ENCODE measurements at regions not wholly inside any gene's neighbourhood (a gene's known extent, or its start where the extent isn't known, plus 50 kb on each side); places are given as distances from the start of the nearest gene placed in this dataset.
"Not testable (repeated sequence)": the region's sequence is repeated elsewhere in the genome, so short reads cannot be mapped to it uniquely, and the experiment has no call there.

- DNase-seq (ENCODE audit: low read depth in 2 of 2) = no peak
These were observed 306.9 kb upstream of the PTCHD4 start for GRCh38 chr6:48417927-48418326.

- DNase-seq (ENCODE audit: low read depth in 2 of 2) = no peak
These were observed 301.7 kb upstream of the PTCHD4 start for GRCh38 chr6:48412656-48413055.

- DNase-seq (ENCODE audit: low read depth in 2 of 2) = no peak
These were observed 293.9 kb upstream of the PTCHD4 start for GRCh38 chr6:48404927-48405326.

DNA sequence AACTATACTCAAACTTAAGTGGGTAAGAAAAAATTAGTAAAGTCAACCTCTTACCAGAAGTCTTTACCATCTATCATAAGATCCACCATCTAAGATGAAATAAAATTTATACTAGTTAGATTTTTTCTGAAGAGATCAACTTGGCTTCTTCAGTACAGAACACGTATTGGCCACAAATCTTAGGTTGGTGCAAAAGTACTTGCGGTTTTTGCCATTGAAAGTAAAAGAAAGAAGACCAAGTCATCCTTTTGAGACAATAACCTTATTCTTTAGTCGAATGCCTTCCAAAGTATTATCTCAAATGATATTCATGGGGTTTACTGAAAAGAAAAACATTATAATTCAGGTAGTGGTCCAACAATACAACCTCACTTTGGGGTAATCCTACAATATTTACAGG is 292.6 kb upstream of the PTCHD4 start:
- no peak for DNase-seq (ENCODE audit: low read depth in 2 of 2)

- DNase-seq (ENCODE audit: low read depth in 2 of 2) = no peak
These were observed 290.0 kb upstream of the PTCHD4 start for GRCh38 chr6:48401016-48401415.

GRCh38 chr6:48397887-48398286 is 286.9 kb upstream of the PTCHD4 start:
- no peak for DNase-seq (ENCODE audit: low read depth in 2 of 2)

GRCh38 chr6:48389146-48390043 is 278.4 kb upstream of the PTCHD4 start:
- no peak for DNase-seq (ENCODE audit: low read depth in 2 of 2)

GRCh38 chr6:48388044-48388443 is 277.0 kb upstream of the PTCHD4 start:
- DNase-seq (ENCODE audit: low read depth in 2 of 2) = no peak

- DNase-seq (ENCODE audit: low read depth in 2 of 2) = no peak
These were observed 267.9 kb upstream of the PTCHD4 start for GRCh38 chr6:48378884-48379407.

DNA sequence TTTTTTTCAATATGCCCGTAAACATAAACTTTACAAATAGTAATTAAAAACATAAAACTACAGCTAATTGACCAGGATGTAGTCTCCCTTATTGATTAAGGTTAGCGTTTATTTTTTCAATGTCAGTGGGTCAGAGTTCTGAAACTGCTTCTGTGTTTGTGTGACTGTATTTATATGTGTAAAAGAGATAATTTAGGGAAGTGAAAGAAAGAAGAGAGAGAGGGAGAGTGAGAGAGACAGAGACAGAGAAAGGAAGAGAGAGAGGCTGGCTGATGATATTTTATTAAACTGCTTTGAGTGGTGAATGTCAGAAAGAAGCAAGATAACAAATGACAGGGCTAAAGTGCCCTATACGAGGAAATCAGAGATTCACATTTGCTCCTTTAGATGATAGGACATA is 266.1 kb upstream of the PTCHD4 start:
- DNase-seq (ENCODE audit: low read depth in 2 of 2) = no peak

GRCh38 chr6:48371226-48371625 is 260.2 kb upstream of the PTCHD4 start:
- DNase-seq (ENCODE audit: low read depth in 2 of 2) = not testable (repeated sequence)

- DNase-seq (ENCODE audit: low read depth in 2 of 2) = no peak
These were observed 258.1 kb upstream of the PTCHD4 start for GRCh38 chr6:48369100-48369499.

DNA sequence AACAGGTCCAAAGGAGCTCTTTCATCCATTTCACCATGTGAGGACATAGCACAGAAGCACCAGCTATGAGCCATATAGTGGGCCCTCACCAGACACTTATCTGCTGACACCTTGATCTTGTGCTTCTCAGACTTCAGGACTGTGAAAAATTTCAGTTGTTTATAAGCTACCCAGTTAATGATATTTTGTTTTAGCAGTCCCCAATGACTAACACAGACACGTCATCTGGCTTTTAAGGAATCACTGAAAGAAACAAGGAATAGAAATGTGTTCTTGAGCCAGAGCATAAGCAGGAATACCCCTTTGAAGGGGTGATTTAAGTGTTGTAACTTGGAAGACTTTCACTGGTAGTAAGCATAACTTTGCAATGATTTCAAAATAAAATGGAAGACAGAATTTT is 214.7 kb upstream of the PTCHD4 start:
- no peak for DNase-seq (ENCODE audit: low read depth in 2 of 2)

GRCh38 chr6:48318670-48319069 is 207.7 kb upstream of the PTCHD4 start:
- peak in 1 of 2 donors; percentile 18 for DNase-seq (ENCODE audit: low read depth in 2 of 2)

- DNase-seq (ENCODE audit: low read depth in 2 of 2) = no peak
These were observed 204.9 kb upstream of the PTCHD4 start for GRCh38 chr6:48315915-48316314.

- DNase-seq (ENCODE audit: low read depth in 2 of 2) = no peak
These were observed 204.2 kb upstream of the PTCHD4 start for GRCh38 chr6:48315051-48315719.

DNA sequence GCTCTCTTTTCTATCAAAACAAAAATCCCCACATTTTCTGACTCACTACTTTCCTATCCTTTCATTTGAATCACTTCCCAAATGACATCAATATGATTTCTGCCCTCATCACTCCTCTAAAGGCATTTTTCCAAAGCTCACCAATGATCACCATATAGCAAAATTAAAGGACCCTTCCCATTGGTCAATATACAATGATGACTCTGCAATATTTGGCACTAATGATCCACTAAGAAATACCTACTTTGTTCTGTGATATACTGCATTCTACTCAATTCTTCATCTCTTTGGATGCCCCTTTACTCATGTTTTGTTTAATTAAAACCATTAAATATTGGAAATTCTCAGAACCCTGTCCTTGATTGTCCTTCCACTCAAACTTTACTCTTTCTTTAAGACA is 200.3 kb upstream of the PTCHD4 start:
- no peak for DNase-seq (ENCODE audit: low read depth in 2 of 2)

- no peak for DNase-seq (ENCODE audit: low read depth in 2 of 2)
These were observed 196.6 kb upstream of the PTCHD4 start for GRCh38 chr6:48307573-48307972.

- DNase-seq (ENCODE audit: low read depth in 2 of 2) = no peak
These were observed 179.6 kb upstream of the PTCHD4 start for GRCh38 chr6:48290595-48290994.

- DNase-seq (ENCODE audit: low read depth in 2 of 2) = no peak
These were observed 178.8 kb upstream of the PTCHD4 start for GRCh38 chr6:48289841-48290240.

GRCh38 chr6:48281217-48281616 is 170.2 kb upstream of the PTCHD4 start:
- no peak for DNase-seq (ENCODE audit: low read depth in 2 of 2)

DNA sequence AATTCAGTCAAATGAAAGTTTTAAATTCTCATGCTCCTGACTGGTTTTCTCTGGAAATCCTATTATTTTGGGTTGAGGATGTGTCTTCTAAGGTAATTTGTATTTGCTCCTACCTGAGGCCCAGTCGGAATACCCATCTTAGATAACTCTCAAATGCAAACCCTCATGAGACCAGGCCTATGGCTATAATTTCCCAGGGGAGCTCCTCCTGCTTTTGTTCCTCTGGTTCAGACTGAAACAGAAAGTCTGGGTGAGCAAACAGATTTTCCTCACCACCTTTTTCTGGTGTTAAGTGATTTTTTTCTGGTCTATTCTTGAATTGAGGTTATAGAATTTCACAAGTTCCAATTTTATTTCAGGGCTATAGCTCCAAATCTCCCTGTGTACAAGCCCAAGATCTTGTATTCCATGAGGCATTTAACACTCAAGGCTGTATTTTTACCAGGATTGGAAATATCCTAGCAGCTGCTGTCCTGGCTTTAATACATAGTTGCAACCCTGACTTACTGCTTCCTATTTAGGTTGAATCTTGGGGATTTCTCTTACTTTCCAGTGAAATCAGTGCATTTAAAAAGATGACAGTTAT is 169.1 kb upstream of the PTCHD4 start:
- no peak for DNase-seq (ENCODE audit: low read depth in 2 of 2)
